ENCODE measurements at regions not wholly inside any gene's neighbourhood (a gene's known extent, or its start where the extent isn't known, plus 50 kb on each side); places are given as distances from the start of the nearest gene placed in this dataset.
A peak's percentile ranks its signal among the peaks of the same experiment; 100 is the strongest.

GRCh38 chr10:94198324-94198723 is 164.4 kb downstream of the NOC3L start:
- no peak for DNase-seq

- DNase-seq = no peak
These were observed 163.2 kb downstream of the NOC3L start for GRCh38 chr10:94199565-94199964.

GRCh38 chr10:94200146-94200837 is 162.4 kb downstream of the NOC3L start:
- DNase-seq = no peak

GRCh38 chr10:94205396-94205831 is 157.3 kb downstream of the NOC3L start:
- DNase-seq = peak; percentile 14

- DNase-seq = no peak
These were observed 156.6 kb downstream of the NOC3L start for GRCh38 chr10:94206176-94206575.

- no peak for DNase-seq
These were observed 154.4 kb downstream of the NOC3L start for GRCh38 chr10:94208315-94208714.

- DNase-seq = no peak
These were observed 152.1 kb downstream of the NOC3L start for GRCh38 chr10:94210440-94211168.

GRCh38 chr10:94211169-94211510 is 151.6 kb downstream of the NOC3L start:
- DNase-seq = no peak

GRCh38 chr10:94213001-94213530 is 149.7 kb downstream of the NOC3L start:
- no peak for DNase-seq

GRCh38 chr10:94213980-94214379 is 148.8 kb downstream of the NOC3L start:
- DNase-seq = no peak

- no peak for DNase-seq
These were observed 148.3 kb downstream of the NOC3L start for GRCh38 chr10:94214481-94214893.

GRCh38 chr10:94216201-94216600 is 146.5 kb downstream of the NOC3L start:
- DNase-seq = no peak

- DNase-seq = no peak
These were observed 145.3 kb downstream of the NOC3L start for GRCh38 chr10:94217411-94217810.

GRCh38 chr10:94218493-94219183 is 144.1 kb downstream of the NOC3L start:
- DNase-seq = no peak

- DNase-seq = peak; percentile 30
These were observed 142.9 kb downstream of the NOC3L start for GRCh38 chr10:94219829-94220228.

GRCh38 chr10:94220717-94221116 is 142.0 kb downstream of the NOC3L start:
- DNase-seq = no peak

- DNase-seq = no peak
These were observed 138.9 kb downstream of the NOC3L start for GRCh38 chr10:94223702-94224370.

GRCh38 chr10:94224656-94225055 is 138.1 kb downstream of the NOC3L start:
- DNase-seq = no peak

GRCh38 chr10:94225589-94225988 is 137.2 kb downstream of the NOC3L start:
- DNase-seq = no peak

- no peak for DNase-seq
These were observed 132.5 kb downstream of the NOC3L start for GRCh38 chr10:94230134-94230785.

GRCh38 chr10:94232711-94233383 is 129.9 kb downstream of the NOC3L start:
- no peak for DNase-seq

GRCh38 chr10:94235461-94235860 is 127.3 kb downstream of the NOC3L start:
- no peak for DNase-seq

Data from NCI-H2029 treated with DMSO at 0.1 percent for 48 hours (cell line).